MG63 (cell line): ENCODE measurements at regions not wholly inside any gene's neighbourhood (a gene's known extent, or its start where the extent isn't known, plus 50 kb on each side); places are given as distances from the start of the nearest gene placed in this dataset.
"Not testable (repeated sequence)": the region's sequence is repeated elsewhere in the genome, so short reads cannot be mapped to it uniquely, and the experiment has no call there.

Source experiments
- DNase-seq: peaks from one replicate; pipeline ENCODE4 v3.0.0-alpha.2; 2020
- H3K27me3 ChIP-seq: fragments of 250-450 bp; sonication (Bioruptor Pico); 2 replicates; pipeline ENCODE4 v1.5.1; 2020; ENCODE audit warnings: mild to moderate bottlenecking, moderate library complexity
- H3K36me3 ChIP-seq: fragments of 250-450 bp; sonication (Bioruptor Pico); 2 replicates; pipeline ENCODE4 v1.5.1; 2020; ENCODE audit warnings: mild to moderate bottlenecking, moderate library complexity
- H3K4me3 ChIP-seq: fragments of 250-450 bp; sonication (Bioruptor Pico); 2 replicates; pipeline ENCODE4 v1.5.1; 2020; ENCODE audit warnings: mild to moderate bottlenecking, moderate library complexity
- H3K9me3 ChIP-seq: fragments of 250-450 bp; sonication (Bioruptor Pico); 2 replicates; pipeline ENCODE4 v1.5.1; 2020; ENCODE audit warnings: mild to moderate bottlenecking, moderate library complexity

GRCh38 chr5:14035859-14036503 lies 91.5 kb upstream of the DNAH5 start:
- H3K4me3 ChIP-seq, result no peak overlapping the region
- peak; percentile 96 for DNase-seq
- no peaks in the 10 kb centered on the region for H3K27me3 ChIP-seq
- H3K9me3 ChIP-seq, result no peaks in the 10 kb centered on the region
- no peaks in the 10 kb centered on the region for H3K36me3 ChIP-seq

DNA sequence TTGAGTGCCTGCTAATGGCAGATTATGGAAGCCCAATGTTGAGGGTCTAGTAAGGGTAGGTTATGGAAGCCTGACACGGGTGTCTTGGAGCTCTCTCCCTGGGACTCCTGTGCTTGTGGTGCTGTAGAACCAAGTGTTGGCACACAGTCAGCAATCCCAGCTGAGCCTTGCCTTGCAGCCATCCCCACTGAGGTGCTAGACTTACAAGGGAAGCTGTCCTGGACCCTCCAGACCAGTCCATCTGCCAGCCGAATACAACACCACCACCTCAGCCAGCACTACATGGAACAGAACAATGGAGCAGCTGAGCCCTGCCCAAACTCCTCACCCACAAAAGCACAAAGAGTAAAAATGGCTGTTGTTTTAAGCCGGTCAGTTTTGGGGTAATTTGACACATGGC lies 90.5 kb upstream of the DNAH5 start:
- no peak for DNase-seq
- Histone ChIP-seq H3K4me3 (no peak overlapping the region), H3K36me3 (no peaks in the 10 kb centered on the region), H3K9me3 (no peaks in the 10 kb centered on the region), H3K27me3 (no peaks in the 10 kb centered on the region)

GRCh38 chr5:14032918-14033317 lies 88.4 kb upstream of the DNAH5 start:
- DNase-seq, result peak; percentile 95
- Histone ChIP-seq H3K27me3 (no peaks in the 10 kb centered on the region), H3K36me3 (no peaks in the 10 kb centered on the region), H3K9me3 (0 out of 2 replicates have a peak, but pooled peaks cover 3% of the 10 kb centered on the region), H3K4me3 (no peak overlapping the region)

- H3K36me3 ChIP-seq, result no peaks in the 10 kb centered on the region
- DNase-seq, result no peak
- no peaks in the 10 kb centered on the region for H3K27me3 ChIP-seq
- H3K4me3 ChIP-seq, result no peak overlapping the region
- 0 out of 2 replicates have a peak, but pooled peaks cover 3% of the 10 kb centered on the region for H3K9me3 ChIP-seq
These were observed 84.6 kb upstream of the DNAH5 start for GRCh38 chr5:14028938-14029584.

- H3K9me3 ChIP-seq, result 0 out of 2 replicates have a peak, but pooled peaks cover 3% of the 10 kb centered on the region
- DNase-seq, result no peak
These were observed 83.7 kb upstream of the DNAH5 start for GRCh38 chr5:14028188-14028587.

DNA sequence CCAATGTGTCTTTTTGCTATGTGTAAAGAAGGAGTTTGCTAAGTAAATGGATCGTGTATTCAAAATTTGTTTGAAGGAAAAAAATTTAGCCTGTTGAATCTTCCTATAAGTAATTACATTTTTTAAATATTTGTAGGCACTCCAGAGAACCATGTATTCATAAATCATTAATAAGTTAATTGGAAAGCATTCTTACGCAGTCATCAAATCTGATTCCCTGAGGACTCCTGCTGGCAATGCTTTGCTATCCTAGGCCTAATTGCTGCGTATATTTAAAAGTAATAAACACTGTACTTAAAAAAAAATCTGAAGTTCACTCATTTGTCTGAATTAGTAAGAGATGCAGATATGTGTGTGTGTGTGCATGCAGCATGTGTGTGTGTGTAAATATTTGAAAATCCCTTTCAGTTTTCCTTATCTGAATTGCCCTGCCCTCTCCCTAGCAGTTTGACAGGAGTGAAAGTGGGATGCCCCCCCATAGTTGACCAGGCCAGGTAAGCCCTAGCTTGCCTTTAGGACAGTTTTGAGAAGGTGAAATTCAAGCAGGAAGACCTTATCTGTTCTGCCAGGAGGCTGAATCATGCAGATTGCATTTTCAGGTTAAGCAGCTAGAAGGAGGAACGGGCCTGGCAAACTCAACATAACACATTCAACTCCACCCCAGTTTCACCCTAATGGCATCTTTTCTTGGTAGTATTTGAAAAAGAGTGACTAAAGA lies 81.2 kb upstream of the DNAH5 start:
- H3K36me3 ChIP-seq, result no peaks in the 10 kb centered on the region
- 0 out of 2 replicates have a peak, but pooled peaks cover 3% of the 10 kb centered on the region for H3K9me3 ChIP-seq
- DNase-seq, result no peak
- no peak overlapping the region for H3K4me3 ChIP-seq
- no peaks in the 10 kb centered on the region for H3K27me3 ChIP-seq

More at GRCh38 chr5:14028188-14028587, 83.7 kb upstream of the DNAH5 start:
- H3K36me3 ChIP-seq, result no peaks in the 10 kb centered on the region
- no peak overlapping the region for H3K4me3 ChIP-seq
- no peaks in the 10 kb centered on the region for H3K27me3 ChIP-seq

DNA sequence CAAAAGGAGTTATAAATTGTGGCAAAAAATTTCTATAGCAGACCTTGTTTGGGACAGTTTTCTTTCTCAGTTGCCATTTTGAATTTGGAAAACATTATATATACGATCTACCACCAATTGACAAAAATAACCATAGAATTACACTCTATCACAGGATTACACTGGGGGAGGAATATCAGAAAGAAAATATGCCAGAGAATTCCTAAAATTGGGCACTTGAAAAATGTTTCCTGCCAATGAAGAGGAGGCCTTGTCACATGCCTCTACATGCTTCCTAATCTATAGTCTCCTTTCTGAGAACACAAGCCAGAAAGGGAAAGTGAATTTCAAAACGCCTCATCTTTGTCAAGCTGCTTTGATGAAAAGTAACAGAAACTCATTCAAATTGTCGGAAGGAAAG lies 78.5 kb upstream of the DNAH5 start:
- H3K36me3 ChIP-seq, result no peaks in the 10 kb centered on the region
- H3K4me3 ChIP-seq, result no peak overlapping the region
- peaks cover 3% of the 10 kb centered on the region; the same call in 1 of the 2 replicates for H3K9me3 ChIP-seq
- no peaks in the 10 kb centered on the region for H3K27me3 ChIP-seq
- DNase-seq, result no peak

- H3K4me3 ChIP-seq, DNase-seq, H3K27me3 ChIP-seq, H3K9me3 ChIP-seq, H3K36me3 ChIP-seq: not testable (repeated sequence)
These were observed 76.5 kb upstream of the DNAH5 start for GRCh38 chr5:14020944-14021343.

DNA sequence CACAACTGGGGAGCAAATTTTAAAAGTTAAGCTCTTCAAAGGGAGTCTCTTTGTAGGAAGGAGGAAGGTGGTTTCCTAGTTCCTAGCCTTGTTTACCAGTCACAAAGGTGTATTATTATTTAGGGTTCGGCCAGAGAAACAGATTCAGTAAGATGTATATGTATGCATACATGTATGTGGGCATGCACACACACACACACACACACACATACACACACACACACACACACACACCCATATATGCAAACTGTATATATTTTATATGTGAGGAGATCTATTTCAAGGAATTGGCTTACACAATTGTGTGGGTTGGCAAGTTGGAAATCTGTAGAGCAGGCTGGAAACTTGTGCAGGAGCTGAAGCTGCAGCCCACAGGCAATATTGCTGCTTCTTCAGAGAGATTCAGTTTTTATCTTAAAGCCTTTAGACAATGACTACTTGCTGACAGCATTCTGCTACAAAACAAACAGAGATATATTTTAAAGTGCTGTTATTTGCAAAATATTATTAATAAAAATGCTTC lies 75.3 kb upstream of the DNAH5 start:
- no peak for DNase-seq
- H3K9me3 ChIP-seq, result peaks cover 3% of the 10 kb centered on the region; the same call in 1 of the 2 replicates
- no peaks in the 10 kb centered on the region for H3K27me3 ChIP-seq
- no peak overlapping the region for H3K4me3 ChIP-seq
- no peaks in the 10 kb centered on the region for H3K36me3 ChIP-seq

DNA sequence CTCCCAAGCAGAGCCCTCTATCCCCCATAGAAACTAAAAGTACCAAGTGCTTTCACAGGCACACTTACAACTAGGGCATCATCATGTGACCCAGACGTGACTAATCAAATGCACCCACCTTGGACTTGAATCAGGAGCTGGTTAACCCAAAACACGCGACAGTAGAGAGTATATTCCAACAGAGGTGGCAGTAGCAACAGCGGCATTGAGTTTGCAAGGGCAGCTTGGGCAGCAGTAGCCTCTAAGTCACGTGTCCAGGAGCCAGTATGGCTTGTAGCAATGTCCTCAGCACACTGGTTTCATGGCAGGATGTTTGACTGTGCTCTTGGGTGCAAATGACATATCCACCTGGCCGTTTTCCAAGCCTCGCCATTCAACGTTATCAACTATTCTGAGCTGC lies 73.4 kb upstream of the DNAH5 start:
- no peak for DNase-seq
- H3K9me3 ChIP-seq, result peaks cover 3% of the 10 kb centered on the region; the same call in 1 of the 2 replicates
- no peaks in the 10 kb centered on the region for H3K36me3 ChIP-seq
- H3K27me3 ChIP-seq, result no peaks in the 10 kb centered on the region
- H3K4me3 ChIP-seq, result no peak overlapping the region

GRCh38 chr5:14016549-14016948 lies 72.1 kb upstream of the DNAH5 start:
- H3K27me3 ChIP-seq, result no peaks in the 10 kb centered on the region
- H3K9me3 ChIP-seq, result peaks cover 3% of the 10 kb centered on the region; the same call in 1 of the 2 replicates
- H3K4me3 ChIP-seq, result no peak overlapping the region
- H3K36me3 ChIP-seq, result no peaks in the 10 kb centered on the region
- no peak for DNase-seq

DNA sequence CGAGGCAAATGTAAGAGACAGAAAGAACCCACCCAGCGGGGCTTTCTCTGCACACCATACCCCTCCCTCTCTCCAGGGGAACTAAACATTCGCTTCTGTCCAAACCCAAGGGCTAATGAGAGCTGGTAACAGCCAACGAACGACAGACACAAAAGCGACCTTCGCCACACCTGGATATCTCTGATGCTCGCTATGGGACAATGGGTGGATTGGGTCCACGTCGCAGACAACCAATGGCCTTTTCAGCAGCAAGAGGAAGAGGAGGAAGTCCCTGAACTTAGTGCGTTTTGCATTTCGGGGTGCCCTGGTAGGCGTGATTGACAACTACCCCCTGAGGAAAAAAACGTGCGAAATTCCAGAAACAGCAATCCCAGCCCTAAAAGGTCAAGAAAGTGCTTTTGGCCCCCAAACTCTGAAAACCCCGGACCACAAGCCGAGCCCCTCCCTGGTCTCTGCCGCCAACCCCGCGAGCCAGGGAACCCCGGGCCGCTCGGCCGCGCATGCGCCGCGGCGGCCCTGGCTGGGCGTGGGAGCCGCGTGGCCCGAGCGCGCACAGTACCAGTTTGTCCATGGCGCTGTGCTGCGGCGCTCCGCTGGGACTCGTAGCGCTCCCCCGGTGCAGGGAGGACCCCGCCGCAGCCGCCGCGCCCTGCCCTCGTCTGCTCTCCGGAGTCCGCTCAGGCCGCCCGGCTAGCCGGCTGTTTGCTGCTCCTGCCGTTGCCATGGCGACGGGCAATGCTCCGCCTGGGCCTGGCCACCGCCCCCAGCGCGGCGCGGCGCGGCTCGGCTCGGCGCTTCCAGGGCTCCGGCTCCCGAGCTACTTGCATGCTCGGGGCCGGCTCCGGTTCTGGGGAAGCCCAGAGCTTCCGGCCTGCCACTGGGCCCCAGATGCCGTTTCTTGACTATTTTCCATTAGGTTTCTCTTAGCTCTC lies 66.9 kb upstream of the DNAH5 start:
- H3K36me3 ChIP-seq, result no peaks in the 10 kb centered on the region
- DNase-seq, result peak; percentile 98
- H3K27me3 ChIP-seq, result no peaks in the 10 kb centered on the region
- peak overlapping the region; percentile 59 for H3K4me3 ChIP-seq
- H3K9me3 ChIP-seq, result no peaks in the 10 kb centered on the region

DNA sequence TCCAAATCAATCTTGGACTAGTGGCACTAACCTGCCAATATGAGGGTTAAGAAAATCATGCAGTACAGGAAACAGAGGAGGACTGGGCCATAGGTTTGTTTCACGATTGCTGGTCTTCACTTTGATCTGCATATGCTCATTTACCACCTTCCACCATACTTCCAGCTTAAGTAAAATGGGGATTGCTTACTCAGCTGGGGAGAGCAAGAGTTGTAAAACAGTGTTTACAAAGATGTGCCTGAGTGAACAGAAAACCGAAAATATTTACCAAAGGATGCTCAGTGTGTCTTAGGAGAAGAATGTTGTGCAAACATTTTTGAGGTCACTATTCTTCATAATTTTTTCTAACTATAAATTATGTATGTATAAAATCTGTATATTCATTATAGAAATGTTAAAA lies 65.1 kb upstream of the DNAH5 start:
- H3K36me3 ChIP-seq, result no peaks in the 10 kb centered on the region
- H3K9me3 ChIP-seq, result no peaks in the 10 kb centered on the region
- no peak for DNase-seq
- H3K4me3 ChIP-seq, result no peak overlapping the region
- H3K27me3 ChIP-seq, result no peaks in the 10 kb centered on the region

- 0 out of 2 replicates have a peak, but pooled peaks cover under 1% of the 10 kb centered on the region for H3K9me3 ChIP-seq
- no peak overlapping the region for H3K4me3 ChIP-seq
- no peaks in the 10 kb centered on the region for H3K36me3 ChIP-seq
- DNase-seq, result peak; percentile 62
- H3K27me3 ChIP-seq, result no peaks in the 10 kb centered on the region
These were observed 64.4 kb upstream of the DNAH5 start for GRCh38 chr5:14008819-14009311.

DNA sequence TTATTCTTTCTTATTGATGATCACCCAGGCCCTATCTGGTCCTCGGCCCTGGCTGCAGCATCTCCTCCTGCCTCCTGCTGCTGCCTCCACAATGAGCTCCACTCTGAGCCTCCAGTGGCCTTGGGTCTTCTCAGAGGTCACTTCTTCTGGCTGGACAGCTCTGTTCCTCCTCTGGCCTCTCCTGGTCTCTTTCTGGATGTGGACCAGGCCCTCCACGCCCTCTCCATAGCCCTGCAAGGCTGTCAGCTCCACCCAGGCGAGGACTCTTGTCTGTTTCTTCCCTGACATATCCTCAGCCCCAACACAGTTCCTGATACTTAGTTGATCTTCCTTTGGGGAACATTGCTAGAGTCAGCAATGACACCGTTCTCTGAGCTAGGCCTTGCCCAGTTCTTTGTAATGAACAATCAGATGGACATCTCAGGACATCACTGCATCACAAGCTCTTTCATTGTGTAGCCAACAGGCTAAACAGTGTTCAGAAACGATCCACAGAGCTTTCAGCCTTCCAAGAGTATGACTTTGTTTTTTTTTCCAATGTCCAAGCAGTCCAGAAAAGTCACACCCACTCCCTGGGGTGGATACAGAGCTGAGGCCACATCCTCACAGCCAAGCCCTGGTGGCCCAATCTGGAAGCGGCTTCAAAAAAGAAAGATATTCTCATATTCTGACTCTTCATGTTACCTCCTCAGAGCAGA lies 62.5 kb upstream of the DNAH5 start:
- H3K27me3 ChIP-seq, result no peaks in the 10 kb centered on the region
- DNase-seq, result no peak
- H3K36me3 ChIP-seq, result no peaks in the 10 kb centered on the region
- no peak overlapping the region for H3K4me3 ChIP-seq
- 0 out of 2 replicates have a peak, but pooled peaks cover 2% of the 10 kb centered on the region for H3K9me3 ChIP-seq
